ENCODE measurements at regions not wholly inside any gene's neighbourhood (a gene's known extent, or its start where the extent isn't known, plus 50 kb on each side); places are given as distances from the start of the nearest gene placed in this dataset.

- Mint-ChIP-seq H3K4me3 (no peak overlapping the region), H3K36me3 (ENCODE audit: insufficient read depth in 1 of 3, low read depth in 3 of 3) (peaks cover 0 to 6% (median 0%) of the 10 kb centered on the region in 3 experiments; a peak in 1 of 7 replicates), H3K4me1 (no peaks in the 10 kb centered on the region), H3K27me3 (ENCODE audit: low read depth) (no peaks in the 10 kb centered on the region; the same call in 1 of the 2 replicates), H3K9me3 (no peaks in the 10 kb centered on the region; a peak in 2 of 5 replicates), H3K27ac (no peak overlapping the region)
- Histone ChIP-seq H4K91ac (ENCODE audit: insufficient read length, low read depth, low read length) (no peak overlapping the region), H2AFZ (ENCODE audit: low read length) (no peak overlapping the region), H3K56ac (ENCODE audit: insufficient read length, low read depth, low read length) (no peak overlapping the region), H2BK5ac (ENCODE audit: insufficient read length, low read length) (no peak overlapping the region), H2AK5ac (ENCODE audit: insufficient read length, low read length) (no peak overlapping the region), H3K9ac (ENCODE audit: extremely low read depth, insufficient read length, low read length) (no peak overlapping the region), H3K27ac (ENCODE audit: insufficient read length, low read depth, low read length) (no peak overlapping the region), H2BK15ac (ENCODE audit: low read depth, low read length) (no peak overlapping the region), H2BK12ac (ENCODE audit: insufficient read length, low read depth, low read length) (no peak overlapping the region), H3K9me3 (ENCODE audit: control insufficient read depth, low read depth, low read length) (no peaks in the 10 kb centered on the region), H3T11ph (ENCODE audit: low read length) (no peak overlapping the region), H4K20me1 (ENCODE audit: control insufficient read depth, insufficient read depth, insufficient read length) (no peaks in the 10 kb centered on the region), H2BK120ac (ENCODE audit: low read depth, low read length, poor library complexity, severe bottlenecking) (no peak overlapping the region), H3K4me1 (ENCODE audit: insufficient read depth, low read length) (no peaks in the 10 kb centered on the region), H3K79me2 (ENCODE audit: insufficient read depth, low read length) (no peaks in the 10 kb centered on the region), H3K23ac (ENCODE audit: insufficient read length, low read depth, low read length) (no peak overlapping the region), H3K4ac (ENCODE audit: low read depth, low read length) (no peak overlapping the region), H4K8ac (replicated peaks; ENCODE audit: insufficient read length, low read depth, low read length) (no peak overlapping the region), H4K5ac (ENCODE audit: insufficient read length, low read depth, low read length) (no peak overlapping the region), H3K14ac (ENCODE audit: insufficient read depth, low read length) (no peak overlapping the region), H3K79me1 (ENCODE audit: insufficient read depth, low read depth, low read length, poor library complexity, severe bottlenecking) (no peaks in the 10 kb centered on the region), H3K4me2 (ENCODE audit: insufficient read depth, insufficient read length, low read length) (no peak overlapping the region), H3K23me2 (ENCODE audit: insufficient read length, low read depth, low read length, poor library complexity, severe bottlenecking) (no peaks in the 10 kb centered on the region), H3K18ac (ENCODE audit: insufficient read length, low read depth, low read length) (no peak overlapping the region), H3K27me3 (ENCODE audit: insufficient read depth, low read length) (no peaks in the 10 kb centered on the region), H2BK20ac (ENCODE audit: low read depth, low read length, poor library complexity, severe bottlenecking) (no peak overlapping the region)
- no peak for TF ChIP-seq CTCF (conservative IDR thresholded peaks at IDR 0.05)
- DNase-seq = no peak
- no CpG with 5 or more reads among the region's 6 CpGs for WGBS (ENCODE audit: extremely low coverage, insufficient read length, low lambda C conversion rate)
These were observed 1077.5 kb downstream of the TBL1XR1 start for GRCh38 chr3:176119826-176120225.

Measured in H9 (cell line).